ENCODE measurements at regions not wholly inside any gene's neighbourhood (a gene's known extent, or its start where the extent isn't known, plus 50 kb on each side); places are given as distances from the start of the nearest gene placed in this dataset.

- H3K4me1 ChIP-seq: no peaks in the 10 kb centered on the region
- intact Hi-C loops (cut with DNase I; ENCODE audit: low total_unique reads): no loop called here
- no peaks in the 10 kb centered on the region for H3K9me3 ChIP-seq
- no peak overlapping the region for H3K27ac ChIP-seq
- TF ChIP-seq POLR2AphosphoS5 (IDR thresholded peaks at IDR 0.05) (no peak), POLR2A (IDR thresholded peaks at IDR 0.05) (no peak), CTCF (IDR thresholded peaks at IDR 0.05) (no peak)
- no peak for DNase-seq (ENCODE audit: low spot score in 2 of 2)
- H3K27me3 ChIP-seq: no peaks in the 10 kb centered on the region
- no peaks in the 10 kb centered on the region for H3K36me3 ChIP-seq
- no peak overlapping the region for H3K4me3 ChIP-seq
Measured at GRCh38 chr7:25832929-25833328, 319.1 kb upstream of the NFE2L3 start.

- no peak for TF ChIP-seq POLR2AphosphoS5 (IDR thresholded peaks at IDR 0.05)
- TF ChIP-seq POLR2A (IDR thresholded peaks at IDR 0.05): no peak
- TF ChIP-seq CTCF (IDR thresholded peaks at IDR 0.05): no peak
- H3K36me3 ChIP-seq: no peaks in the 10 kb centered on the region
- no peak overlapping the region for H3K27ac ChIP-seq
- intact Hi-C loops (cut with DNase I; ENCODE audit: low total_unique reads): no loop called here
- no peak for DNase-seq (ENCODE audit: low spot score in 2 of 2)
- H3K4me3 ChIP-seq: no peak overlapping the region
- H3K4me1 ChIP-seq: no peaks in the 10 kb centered on the region
- H3K27me3 ChIP-seq: peaks cover 0 to under 1% of the 10 kb centered on the region in 2 donors
- no peaks in the 10 kb centered on the region for H3K9me3 ChIP-seq
Measured at GRCh38 chr7:25834050-25834449, 317.9 kb upstream of the NFE2L3 start.

GRCh38 chr7:25835197-25835596 is 316.8 kb upstream of the NFE2L3 start:
- H3K9me3 ChIP-seq: no peaks in the 10 kb centered on the region
- intact Hi-C loops (cut with DNase I; ENCODE audit: low total_unique reads): no loop called here
- no peaks in the 10 kb centered on the region for H3K4me1 ChIP-seq
- no peak for DNase-seq (ENCODE audit: low spot score in 2 of 2)
- no peak overlapping the region for H3K27ac ChIP-seq
- H3K27me3 ChIP-seq: peaks cover 0 to 3% of the 10 kb centered on the region in 2 donors
- no peak overlapping the region for H3K4me3 ChIP-seq
- H3K36me3 ChIP-seq: no peaks in the 10 kb centered on the region
- no peak for TF ChIP-seq POLR2A (IDR thresholded peaks at IDR 0.05)
- no peak for TF ChIP-seq CTCF (IDR thresholded peaks at IDR 0.05)
- no peak for TF ChIP-seq POLR2AphosphoS5 (IDR thresholded peaks at IDR 0.05)

GRCh38 chr7:25839084-25839769 is 312.8 kb upstream of the NFE2L3 start:
- Histone ChIP-seq H3K4me1 (no peaks in the 10 kb centered on the region), H3K27me3 (peaks cover 0 to 6% of the 10 kb centered on the region in 2 donors), H3K4me3 (no peak overlapping the region), H3K36me3 (no peaks in the 10 kb centered on the region), H3K9me3 (no peaks in the 10 kb centered on the region), H3K27ac (no peak overlapping the region)
- no peak for TF ChIP-seq POLR2A (IDR thresholded peaks at IDR 0.05)
- TF ChIP-seq POLR2AphosphoS5 (IDR thresholded peaks at IDR 0.05): no peak
- no peak for TF ChIP-seq CTCF (IDR thresholded peaks at IDR 0.05)
- DNase-seq (ENCODE audit: low spot score in 2 of 2): no peak
- intact Hi-C loops (cut with DNase I; ENCODE audit: low total_unique reads): no loop called here

- intact Hi-C loops (cut with DNase I; ENCODE audit: low total_unique reads): no loop called here
- TF ChIP-seq POLR2A (IDR thresholded peaks at IDR 0.05): no peak
- TF ChIP-seq POLR2AphosphoS5 (IDR thresholded peaks at IDR 0.05): no peak
- no peak for TF ChIP-seq CTCF (IDR thresholded peaks at IDR 0.05)
- DNase-seq (ENCODE audit: low spot score in 2 of 2): no peak
- Histone ChIP-seq H3K4me3 (no peak overlapping the region), H3K27ac (no peak overlapping the region), H3K27me3 (peaks cover 0 to 6% of the 10 kb centered on the region in 2 donors), H3K4me1 (no peaks in the 10 kb centered on the region), H3K36me3 (no peaks in the 10 kb centered on the region), H3K9me3 (no peaks in the 10 kb centered on the region)
Measured at GRCh38 chr7:25840209-25840792, 311.7 kb upstream of the NFE2L3 start.

Data from breast epithelium (tissue), 4 donors.